T-cell (primary cell): ENCODE measurements at regions not wholly inside any gene's neighbourhood (a gene's known extent, or its start where the extent isn't known, plus 50 kb on each side); places are given as distances from the start of the nearest gene placed in this dataset.
A peak's percentile ranks its signal among the peaks of the same experiment; 100 is the strongest.
"Not testable (repeated sequence)": the region's sequence is repeated elsewhere in the genome, so short reads cannot be mapped to it uniquely, and the experiment has no call there.

ENCODE experiments used
- ATAC-seq, 4 experiments: fragments of 200-7000 bp in 3 of 4; fragments of 150-1000 bp in 1 of 4; cut with Tn5 transposase; replicated peaks in 1 of 4; 1 replicate in 3 of 4; 2 replicates in 1 of 4; pipeline ENCODE4 v1.10.0; 2021; ENCODE audit warnings: moderate library complexity in 3 of 4, mild to moderate bottlenecking in 2 of 4, moderate number of reproducible peaks in 1 of 4
- CTCF ChIA-PET, 2 donors: fragments of 300-600 bp; sonication (Branson Sonifier 250); formaldehyde crosslinking; loops; one replicate each; lab custom pipeline; 2022; ENCODE audit warnings: antibody characterized with exemption in 2 of 2; lab: Charles Lee
- POLR2A ChIA-PET, 2 donors: fragments of 300-600 bp; sonication (Branson Sonifier 250); formaldehyde crosslinking; loops; one replicate each; lab custom pipeline; 2022; ENCODE audit warnings: antibody characterized with exemption in 2 of 2; lab: Charles Lee
- DNase-seq, 35 experiments: peaks; one replicate each; pipeline versions ENCODE4 v3.0.0 to v3.0.0-alpha.2; 2013 to 2023
- H3K27ac ChIP-seq: one replicate; pipeline ENCODE4 v1.5.1; 2013; ENCODE audit warnings: low read length
- H3K27me3 ChIP-seq, 2 experiments: replicated peaks in 1 of 2; 1 replicate in 1 of 2; 2 replicates in 1 of 2; pipeline versions ENCODE4 v1.6.1 to v1.7.0; 2013; ENCODE audit warnings: low read length in 1 of 2, mixed read lengths in 1 of 2; ENCODE audit not compliant: control insufficient read depth in 2 of 2, insufficient read depth in 2 of 2; ENCODE audit errors: extremely low read depth in 1 of 2
- H3K36me3 ChIP-seq, 2 donors: 1 replicate in 1 of 2; 2 replicates in 1 of 2; pipeline versions ENCODE4 v1.6.1 to v1.7.0; 2013; ENCODE audit warnings: low read length in 1 of 2; ENCODE audit not compliant: control insufficient read depth in 2 of 2, insufficient read depth in 1 of 2; ENCODE audit errors: extremely low read depth in 1 of 2
- H3K4me1 ChIP-seq, 2 experiments: 1 replicate in 1 of 2; 2 replicates in 1 of 2; pipeline versions ENCODE4 v1.6.1 to v1.7.0; 2013; ENCODE audit warnings: low read length in 2 of 2, mixed read lengths in 1 of 2; ENCODE audit not compliant: insufficient read depth in 2 of 2, control insufficient read depth in 1 of 2; ENCODE audit errors: extremely low read depth in 1 of 2
- H3K4me3 ChIP-seq, 2 donors: 1 replicate in 1 of 2; 2 replicates in 1 of 2; pipeline versions ENCODE4 v1.5.1 to v1.7.0; 2013; ENCODE audit warnings: mild to moderate bottlenecking in 2 of 2, low read length in 1 of 2, moderate library complexity in 1 of 2; ENCODE audit not compliant: control insufficient read depth in 1 of 2; ENCODE audit errors: extremely low read depth in 1 of 2
- H3K9me3 ChIP-seq: 2 replicates; pipeline ENCODE4 v1.7.0; 2013
- H3K27ac Mint-ChIP-seq, 2 donors: one replicate each; pipeline ENCODE4 v1.8.0; 2020 to 2021; ENCODE audit warnings: mild to moderate bottlenecking in 2 of 2, mixed read lengths in 2 of 2
- H3K27me3 Mint-ChIP-seq, 2 donors: one replicate each; pipeline ENCODE4 v1.8.0; 2021 to 2022; ENCODE audit warnings: mixed read lengths in 2 of 2
- H3K36me3 Mint-ChIP-seq: one replicate; pipeline ENCODE4 v1.8.0; 2021; ENCODE audit warnings: mixed read lengths
- H3K4me1 Mint-ChIP-seq, 3 donors: one replicate each; pipeline ENCODE4 v1.8.0; 2020 to 2022; ENCODE audit warnings: mixed read lengths in 3 of 3, mild to moderate bottlenecking in 1 of 3
- H3K4me3 Mint-ChIP-seq, 3 donors: one replicate each; pipeline ENCODE4 v1.8.0; 2020 to 2022; ENCODE audit warnings: mild to moderate bottlenecking in 3 of 3, mixed read lengths in 3 of 3, moderate library complexity in 3 of 3
- H3K9me3 Mint-ChIP-seq, 3 donors: one replicate each; pipeline ENCODE4 v1.8.0; 2020 to 2022; ENCODE audit warnings: mixed read lengths in 3 of 3
- WGBS: methylation state at CpG from one replicate; pipeline ENCODE4 v1.1.5; 2013; ENCODE audit warnings: missing lambda C conversion rate; ENCODE audit not compliant: insufficient coverage; 5-methylcytosine and 5-hydroxymethylcytosine counted together

DNA sequence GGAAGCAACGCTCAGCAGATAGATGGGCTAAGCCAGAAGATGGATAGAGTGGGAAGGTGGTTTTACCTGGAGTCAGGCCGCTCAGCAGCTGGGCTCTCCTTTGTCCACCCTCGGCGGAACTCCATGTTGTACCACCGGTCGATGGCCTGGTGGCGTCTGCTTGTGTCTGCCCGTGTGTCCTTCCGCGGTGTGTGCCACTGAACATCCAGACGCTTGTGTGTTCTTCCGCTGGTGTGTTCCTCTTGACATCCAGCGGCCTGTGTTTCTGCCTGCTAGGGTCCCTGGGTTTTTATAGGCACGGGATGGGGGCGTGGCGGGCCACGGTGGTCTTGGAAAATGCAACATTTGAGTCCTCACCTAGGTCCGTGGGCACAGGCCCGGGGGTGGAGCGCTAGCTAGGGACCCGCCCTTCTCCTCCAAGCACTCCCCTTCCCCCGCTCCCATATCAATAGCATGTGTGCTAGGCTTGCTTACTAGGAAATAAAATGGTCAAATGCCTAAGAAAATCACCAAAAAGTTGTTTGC lies 1431.7 kb upstream of the ACVR2A start:
- H3K4me1 ChIP-seq: no peaks in the 10 kb centered on the region
- no peaks in the 10 kb centered on the region for H3K27me3 Mint-ChIP-seq
- WGBS: 91% methylated on average over 13 of the region's 22 CpGs

DNA sequence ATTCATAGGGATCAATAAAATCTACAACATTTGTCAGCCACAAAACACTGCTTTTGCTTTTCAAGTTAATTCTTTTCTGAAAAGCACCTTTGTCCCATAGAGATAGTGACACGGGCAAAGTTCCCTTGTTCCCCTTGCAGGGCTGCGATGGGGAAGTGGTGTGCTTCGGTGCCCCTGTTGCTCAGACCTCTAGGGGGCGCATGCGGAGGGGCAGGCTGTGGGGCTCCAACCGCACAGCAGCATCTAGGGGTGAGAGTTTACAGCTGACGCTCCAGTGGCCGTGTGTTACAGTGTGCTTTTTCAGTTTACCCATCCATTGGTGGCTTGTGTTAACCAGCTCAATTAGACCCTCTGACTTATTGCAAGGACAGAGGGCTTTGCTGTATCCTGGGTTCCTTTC lies 1432.2 kb upstream of the ACVR2A start:
- 98% methylated on average over 8 of the region's 8 CpGs for WGBS
- POLR2A ChIA-PET: no interaction called here
- peaks cover 0 to 2% of the 10 kb centered on the region in 2 experiments for H3K27me3 ChIP-seq

More for the DNA sequence above, 1431.7 kb upstream of the ACVR2A start:
- ChIA-PET POLR2A (no interaction called here), CTCF (no interaction called here)
- H3K9me3 ChIP-seq: no peaks in the 10 kb centered on the region
- Mint-ChIP-seq H3K4me3 (no peak overlapping the region), H3K9me3 (peaks cover 0 to 3% (median 0%) of the 10 kb centered on the region in 3 donors), H3K27ac (no peak overlapping the region), H3K36me3 (no peaks in the 10 kb centered on the region), H3K4me1 (no peaks in the 10 kb centered on the region)
- H3K36me3 ChIP-seq: no peaks in the 10 kb centered on the region
- ATAC-seq (no peak), DNase-seq (no peak)
- no peak overlapping the region for H3K4me3 ChIP-seq
- no peak overlapping the region for H3K27ac ChIP-seq
- peaks cover 0 to 2% of the 10 kb centered on the region in 2 experiments for H3K27me3 ChIP-seq

DNA sequence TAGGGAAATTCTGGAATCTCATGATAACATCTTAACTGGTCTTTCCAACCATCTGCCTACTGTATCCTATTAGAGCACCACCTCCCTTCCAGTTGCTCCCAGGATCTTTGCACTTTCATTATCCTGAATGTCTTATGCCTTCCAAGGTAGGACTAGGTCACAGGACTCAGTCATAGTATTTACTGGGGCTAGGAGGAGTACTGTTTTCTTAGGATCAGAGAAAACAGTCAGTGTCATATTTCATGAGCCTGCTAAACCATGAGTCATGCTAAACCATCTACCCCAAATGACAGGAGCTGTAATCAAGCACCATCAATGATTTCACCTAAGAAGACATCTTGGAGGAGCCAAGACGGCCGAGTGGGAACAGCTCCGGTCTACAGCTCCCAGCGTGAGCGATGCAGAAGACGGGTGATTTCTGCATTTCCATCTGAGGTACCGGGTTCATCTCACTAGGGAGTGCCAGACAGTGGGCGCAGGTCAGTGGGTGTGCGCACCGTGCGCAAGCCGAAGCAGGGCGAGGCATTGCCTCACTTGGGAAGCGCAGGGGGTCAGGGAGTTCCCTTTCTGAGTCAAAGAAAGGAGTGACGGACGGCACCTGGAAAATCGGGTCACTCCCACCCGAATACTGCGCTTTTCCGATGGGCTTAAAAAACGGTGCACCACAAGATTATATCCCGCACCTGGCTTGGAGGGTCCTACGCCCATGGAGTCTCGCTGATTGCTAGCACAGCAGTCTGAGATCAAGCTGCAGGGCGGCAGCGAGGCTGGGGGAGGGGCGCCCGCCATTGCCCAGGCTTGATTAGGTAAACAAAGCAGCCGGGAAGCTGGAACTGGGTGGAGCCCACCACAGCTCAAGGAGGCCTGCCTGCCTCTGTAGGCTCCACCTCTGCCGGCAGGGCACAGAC lies 1439.2 kb upstream of the ACVR2A start:
- H3K4me1 ChIP-seq, H3K4me1 Mint-ChIP-seq, H3K4me3 ChIP-seq, CTCF ChIA-PET, H3K27ac Mint-ChIP-seq, H3K27me3 Mint-ChIP-seq, H3K27me3 ChIP-seq, H3K36me3 Mint-ChIP-seq, DNase-seq, ATAC-seq, H3K36me3 ChIP-seq, H3K4me3 Mint-ChIP-seq, H3K9me3 ChIP-seq, POLR2A ChIA-PET, H3K27ac ChIP-seq: not testable (repeated sequence)
- peaks cover 0 to 12% (median 6%) of the 10 kb centered on the region in 3 donors for H3K9me3 Mint-ChIP-seq
- WGBS: 93% methylated on average over 6 of the region's 30 CpGs

More for the DNA sequence above, 1432.2 kb upstream of the ACVR2A start:
- H3K4me1 ChIP-seq: no peaks in the 10 kb centered on the region
- no peak overlapping the region for H3K27ac ChIP-seq
- no peak for DNase-seq
- H3K4me1 Mint-ChIP-seq: no peaks in the 10 kb centered on the region
- no peaks in the 10 kb centered on the region for H3K36me3 ChIP-seq
- CTCF ChIA-PET: no interaction called here
- no peak for ATAC-seq
- H3K36me3 Mint-ChIP-seq: no peaks in the 10 kb centered on the region
- no peak overlapping the region for H3K4me3 Mint-ChIP-seq
- no peaks in the 10 kb centered on the region for H3K27me3 Mint-ChIP-seq
- H3K4me3 ChIP-seq: no peak overlapping the region
- H3K27ac Mint-ChIP-seq: no peak overlapping the region
- peaks cover 0 to 3% (median 0%) of the 10 kb centered on the region in 3 donors for H3K9me3 Mint-ChIP-seq
- no peaks in the 10 kb centered on the region for H3K9me3 ChIP-seq

DNA sequence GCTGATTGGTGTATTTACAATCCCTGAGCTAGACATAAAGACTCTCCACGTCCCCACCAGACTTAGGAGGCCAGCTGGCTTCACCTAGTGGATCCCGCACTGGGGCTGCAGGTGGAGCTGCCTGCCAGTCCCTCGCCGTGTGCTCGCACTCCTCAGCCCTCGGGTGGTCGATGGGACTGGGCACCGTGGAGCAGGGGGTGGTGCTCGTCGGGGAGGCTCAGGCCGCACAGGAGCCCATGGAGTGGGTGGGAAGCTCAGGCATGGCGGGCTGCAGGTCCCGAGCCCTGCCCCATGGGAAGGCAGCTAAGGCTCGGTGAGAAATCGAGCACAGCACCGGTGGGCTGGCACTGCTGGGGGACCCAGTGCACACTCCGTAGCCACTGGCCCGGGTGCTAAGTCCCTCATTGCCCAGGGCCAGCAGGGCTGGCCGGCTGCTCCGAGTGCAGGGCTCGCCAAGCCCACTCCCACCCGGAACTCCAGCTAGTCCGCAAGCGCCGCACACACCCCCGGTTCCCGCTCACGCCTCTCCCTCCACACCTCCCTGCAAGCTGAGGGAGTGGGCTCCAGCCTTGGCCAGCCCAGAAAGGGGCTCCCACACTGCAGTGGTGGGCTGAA lies 1441.2 kb upstream of the ACVR2A start:
- H3K4me3 ChIP-seq, DNase-seq, H3K27ac ChIP-seq, ATAC-seq, POLR2A ChIA-PET, H3K4me1 ChIP-seq, H3K36me3 Mint-ChIP-seq, CTCF ChIA-PET, H3K27me3 ChIP-seq, H3K4me3 Mint-ChIP-seq, H3K4me1 Mint-ChIP-seq, H3K9me3 ChIP-seq, H3K27ac Mint-ChIP-seq, H3K36me3 ChIP-seq, H3K27me3 Mint-ChIP-seq: not testable (repeated sequence)
- H3K9me3 Mint-ChIP-seq: peaks cover 0 to 12% (median 6%) of the 10 kb centered on the region in 3 donors
- WGBS: 90% methylated on average over 19 of the region's 28 CpGs

DNA sequence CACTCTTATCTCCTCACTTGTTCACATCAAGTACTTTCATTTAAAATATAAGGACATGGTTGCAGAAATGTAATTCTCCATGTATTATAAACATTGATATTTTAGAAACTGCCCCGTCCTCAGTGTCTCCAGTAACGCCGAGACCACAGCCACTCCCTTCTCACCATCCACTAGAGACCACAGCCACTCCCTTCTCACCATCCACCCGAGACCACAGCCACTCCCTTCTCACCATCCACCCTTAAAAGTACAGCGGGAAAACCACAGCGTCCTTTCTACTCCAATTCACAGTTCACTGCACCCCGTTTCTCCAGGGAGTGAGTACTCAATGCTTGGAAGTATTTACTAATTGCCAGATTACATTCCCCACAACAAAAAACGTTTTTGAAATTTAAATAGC lies 1452.2 kb upstream of the ACVR2A start:
- no peaks in the 10 kb centered on the region for H3K9me3 ChIP-seq
- no peak overlapping the region for H3K4me3 Mint-ChIP-seq
- H3K4me1 ChIP-seq: no peaks in the 10 kb centered on the region
- no peak overlapping the region for H3K4me3 ChIP-seq
- no peak overlapping the region for H3K27ac Mint-ChIP-seq
- no peaks in the 10 kb centered on the region for H3K27me3 ChIP-seq
- no peaks in the 10 kb centered on the region for H3K4me1 Mint-ChIP-seq
- ATAC-seq (no peak), DNase-seq (peak in 1 of 35 experiments; percentile 48)
- ChIA-PET POLR2A (no interaction called here), CTCF (no interaction called here)
- no peaks in the 10 kb centered on the region for H3K36me3 ChIP-seq
- no peak overlapping the region for H3K27ac ChIP-seq
- H3K36me3 Mint-ChIP-seq: no peaks in the 10 kb centered on the region
- no peaks in the 10 kb centered on the region for H3K27me3 Mint-ChIP-seq
- H3K9me3 Mint-ChIP-seq: no peaks in the 10 kb centered on the region
- 70% methylated on average over 4 of the region's 8 CpGs for WGBS

DNA sequence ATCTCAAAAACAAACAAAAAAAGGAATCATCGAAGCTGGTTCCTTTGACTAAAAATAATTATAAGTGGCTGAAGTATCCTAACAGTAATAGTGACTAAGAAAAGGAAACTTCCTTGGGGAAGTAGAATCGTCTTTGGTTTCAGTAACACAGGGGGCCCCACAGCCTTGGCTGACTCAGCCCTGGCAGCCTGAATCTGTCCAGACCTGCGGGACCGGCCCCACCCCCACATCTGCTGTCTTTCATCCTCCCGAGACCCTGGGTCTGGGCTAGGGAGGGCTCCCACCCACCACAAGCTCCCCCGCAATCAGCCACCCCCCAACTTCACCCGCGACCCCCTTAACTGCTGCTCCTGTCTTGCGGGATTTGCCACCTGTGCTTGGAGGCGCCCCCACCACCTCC lies 1452.6 kb upstream of the ACVR2A start:
- Histone ChIP-seq H3K4me3 (no peak overlapping the region), H3K36me3 (no peaks in the 10 kb centered on the region), H3K27me3 (no peaks in the 10 kb centered on the region), H3K27ac (no peak overlapping the region), H3K9me3 (no peaks in the 10 kb centered on the region), H3K4me1 (no peaks in the 10 kb centered on the region)
- ATAC-seq (no peak), DNase-seq (no peak)
- WGBS: 40% methylated on average over 1 of the region's 10 CpGs
- Mint-ChIP-seq H3K36me3 (no peaks in the 10 kb centered on the region), H3K4me1 (no peaks in the 10 kb centered on the region), H3K27ac (no peak overlapping the region), H3K4me3 (no peak overlapping the region), H3K9me3 (no peaks in the 10 kb centered on the region), H3K27me3 (no peaks in the 10 kb centered on the region)
- CTCF ChIA-PET: no interaction called here
- POLR2A ChIA-PET: no interaction called here
